DOHH2 (cell line): ENCODE measurements at regions not wholly inside any gene's neighbourhood (a gene's known extent, or its start where the extent isn't known, plus 50 kb on each side); places are given as distances from the start of the nearest gene placed in this dataset.

Source experiments
- H3F3A ChIP-seq: fragments of 200-600 bp; sonication (generic), shearing (Covaris generic); 2 replicates; pipeline ENCODE4 v1.6.0; 2016; ENCODE audit warnings: antibody characterized with exemption, mild to moderate bottlenecking; ENCODE audit not compliant: control insufficient read depth, insufficient read depth
- H3K27ac ChIP-seq: fragments of 200-600 bp; sonication (generic); 2 replicates; pipeline ENCODE4 v1.5.1; 2014; ENCODE audit warnings: low read depth, mild to moderate bottlenecking, low read length, moderate library complexity
- H3K27me3 ChIP-seq: fragments of 200-600 bp; sonication (generic); 2 replicates; pipeline ENCODE4 v1.6.1; 2014; ENCODE audit warnings: mild to moderate bottlenecking, low read length, mixed read lengths; ENCODE audit not compliant: control insufficient read depth
- H3K36me3 ChIP-seq: fragments of 200-600 bp; sonication (generic); 2 replicates; pipeline ENCODE4 v1.6.1; 2014; ENCODE audit warnings: mild to moderate bottlenecking, low read length, moderate library complexity, mixed read lengths; ENCODE audit not compliant: control insufficient read depth
- H3K4me1 ChIP-seq: fragments of 200-600 bp; sonication (generic); 2 replicates; pipeline ENCODE4 v1.6.1; 2014; ENCODE audit warnings: mild to moderate bottlenecking, low read length, mixed read lengths; ENCODE audit not compliant: control insufficient read depth
- H3K4me2 ChIP-seq: fragments of 200-600 bp; sonication (generic); 2 replicates; pipeline ENCODE4 v1.6.0; 2014; ENCODE audit warnings: mild to moderate bottlenecking, low read length, moderate library complexity
- H3K4me3 ChIP-seq: fragments of 200-600 bp; sonication (generic); 2 replicates; pipeline ENCODE4 v1.5.1; 2014; ENCODE audit warnings: mild to moderate bottlenecking, low read length, mixed read lengths
- H3K79me2 ChIP-seq: fragments of 200-600 bp; sonication (generic); 2 replicates; pipeline ENCODE4 v1.6.1; 2014; ENCODE audit warnings: mild to moderate bottlenecking, low read length, mixed read lengths; ENCODE audit not compliant: control insufficient read depth
- H3K9me2 ChIP-seq: fragments of 200-600 bp; sonication (generic); replicated peaks from 2 replicates; pipeline ENCODE4 v1.6.1; 2014; ENCODE audit warnings: mild to moderate bottlenecking, low read length, mixed read lengths; ENCODE audit not compliant: control insufficient read depth
- H3K9me3 ChIP-seq: fragments of 200-600 bp; sonication (generic); 2 replicates; pipeline ENCODE4 v1.6.1; 2014; ENCODE audit warnings: antibody characterized with exemption, low read length, mixed read lengths; ENCODE audit not compliant: control insufficient read depth, insufficient read depth
- H4K20me1 ChIP-seq: fragments of 200-600 bp; sonication (generic); 2 replicates; pipeline ENCODE4 v1.6.0; 2014; ENCODE audit warnings: low read depth, mild to moderate bottlenecking, antibody characterized with exemption, low read length, moderate library complexity; ENCODE audit not compliant: control insufficient read depth, insufficient read depth
- EZH2phosphoT487 ChIP-seq: fragments of 200-600 bp; sonication (generic); IDR thresholded peaks from 2 replicates; pipeline ENCODE4 v1.6.1; 2017; ENCODE audit warnings: borderline replicate concordance, mild to moderate bottlenecking, antibody characterized with exemption, low read length, moderate library complexity, mixed read lengths
- TF ChIP-seq, protein P1 (sequence below): fragments of 200-600 bp; sonication (generic); IDR thresholded peaks from one replicate; pipeline ENCODE4 v1.5.1; 2014; ENCODE audit warnings: antibody characterized with exemption, mild to moderate bottlenecking, low read depth, low read length; ENCODE audit not compliant: poor library complexity, severe bottlenecking

GRCh38 chr2:59660262-59660661 lies 893.2 kb downstream of the BCL11A start:
- Histone ChIP-seq H3K9me3 (no peaks in the 10 kb centered on the region), H3F3A (no peaks in the 10 kb centered on the region), H3K27me3 (0 out of 2 replicates have a peak, but pooled peaks cover 2% of the 10 kb centered on the region), H3K9me2 (no peaks in the 10 kb centered on the region), H3K36me3 (no peaks in the 10 kb centered on the region), H3K79me2 (no peaks in the 10 kb centered on the region), H3K4me3 (no peak overlapping the region), H3K27ac (no peak overlapping the region), H3K4me1 (no peaks in the 10 kb centered on the region), H4K20me1 (no peaks in the 10 kb centered on the region), H3K4me2 (no peak overlapping the region)
- TF ChIP-seq, protein P1, sequence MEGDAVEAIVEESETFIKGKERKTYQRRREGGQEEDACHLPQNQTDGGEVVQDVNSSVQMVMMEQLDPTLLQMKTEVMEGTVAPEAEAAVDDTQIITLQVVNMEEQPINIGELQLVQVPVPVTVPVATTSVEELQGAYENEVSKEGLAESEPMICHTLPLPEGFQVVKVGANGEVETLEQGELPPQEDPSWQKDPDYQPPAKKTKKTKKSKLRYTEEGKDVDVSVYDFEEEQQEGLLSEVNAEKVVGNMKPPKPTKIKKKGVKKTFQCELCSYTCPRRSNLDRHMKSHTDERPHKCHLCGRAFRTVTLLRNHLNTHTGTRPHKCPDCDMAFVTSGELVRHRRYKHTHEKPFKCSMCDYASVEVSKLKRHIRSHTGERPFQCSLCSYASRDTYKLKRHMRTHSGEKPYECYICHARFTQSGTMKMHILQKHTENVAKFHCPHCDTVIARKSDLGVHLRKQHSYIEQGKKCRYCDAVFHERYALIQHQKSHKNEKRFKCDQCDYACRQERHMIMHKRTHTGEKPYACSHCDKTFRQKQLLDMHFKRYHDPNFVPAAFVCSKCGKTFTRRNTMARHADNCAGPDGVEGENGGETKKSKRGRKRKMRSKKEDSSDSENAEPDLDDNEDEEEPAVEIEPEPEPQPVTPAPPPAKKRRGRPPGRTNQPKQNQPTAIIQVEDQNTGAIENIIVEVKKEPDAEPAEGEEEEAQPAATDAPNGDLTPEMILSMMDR: no peak
- TF ChIP-seq EZH2phosphoT487: no peak

DNA sequence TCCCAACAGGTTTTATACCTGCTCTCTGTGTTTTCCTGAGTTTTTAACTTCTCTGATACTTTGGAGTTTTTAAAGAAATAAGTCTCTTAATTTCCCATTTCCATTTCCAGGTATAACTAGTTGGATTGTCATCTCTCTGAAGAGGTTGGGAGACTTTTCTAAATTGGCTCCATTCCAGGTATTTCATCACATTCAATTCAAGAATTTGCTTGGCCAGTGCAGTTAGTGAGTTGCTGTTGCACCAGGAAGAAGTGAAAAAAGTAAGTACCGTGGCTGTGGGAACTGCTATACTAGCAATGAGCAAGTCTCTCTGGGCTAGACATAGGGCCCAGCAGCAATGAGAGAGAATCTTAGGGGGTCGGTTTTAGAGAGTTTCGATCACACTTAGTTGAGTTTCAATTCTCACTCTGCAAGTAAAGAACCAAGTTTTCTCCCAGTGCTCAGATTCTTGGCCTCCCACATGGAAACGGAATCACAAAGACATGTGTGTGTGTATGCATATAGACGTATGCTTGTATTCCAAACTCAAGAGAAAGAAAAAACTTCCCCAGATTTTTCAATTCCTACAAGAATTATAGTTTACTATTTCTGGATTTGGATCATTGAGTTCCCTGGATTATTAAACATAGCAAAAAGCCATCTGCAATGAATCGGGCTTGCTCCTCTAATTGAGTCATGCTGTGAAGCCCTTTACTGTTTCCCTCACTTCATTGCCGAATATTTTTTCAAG lies 894.4 kb downstream of the BCL11A start:
- TF ChIP-seq EZH2phosphoT487: no peak
- TF ChIP-seq, protein P1: no peak
- no peaks in the 10 kb centered on the region for H3K9me3 ChIP-seq
- no peaks in the 10 kb centered on the region for H3K79me2 ChIP-seq
- no peaks in the 10 kb centered on the region for H3K36me3 ChIP-seq
- H3K4me1 ChIP-seq: no peaks in the 10 kb centered on the region
- no peaks in the 10 kb centered on the region for H3K9me2 ChIP-seq
- H3K4me3 ChIP-seq: no peak overlapping the region
- H3K27me3 ChIP-seq: 0 out of 2 replicates have a peak, but pooled peaks cover 2% of the 10 kb centered on the region
- H4K20me1 ChIP-seq: no peaks in the 10 kb centered on the region
- H3K4me2 ChIP-seq: no peak overlapping the region
- H3F3A ChIP-seq: no peaks in the 10 kb centered on the region
- no peak overlapping the region for H3K27ac ChIP-seq

- no peaks in the 10 kb centered on the region for H3K4me1 ChIP-seq
- H3K36me3 ChIP-seq: no peaks in the 10 kb centered on the region
- no peaks in the 10 kb centered on the region for H4K20me1 ChIP-seq
- H3K9me2 ChIP-seq: no peaks in the 10 kb centered on the region
- peaks cover 6% of the 10 kb centered on the region; the same call in 1 of the 2 replicates for H3K27me3 ChIP-seq
- no peak overlapping the region for H3K4me2 ChIP-seq
- H3F3A ChIP-seq: no peaks in the 10 kb centered on the region
- no peak overlapping the region for H3K27ac ChIP-seq
- no peak for TF ChIP-seq EZH2phosphoT487
- TF ChIP-seq, protein P1: no peak
- no peaks in the 10 kb centered on the region for H3K79me2 ChIP-seq
- no peaks in the 10 kb centered on the region for H3K9me3 ChIP-seq
- no peak overlapping the region for H3K4me3 ChIP-seq
These were observed 897.6 kb downstream of the BCL11A start for GRCh38 chr2:59655809-59656208.
